Spinal cord (tissue), 9 donors: ENCODE measurements at regions not wholly inside any gene's neighbourhood (a gene's known extent, or its start where the extent isn't known, plus 50 kb on each side); places are given as distances from the start of the nearest gene placed in this dataset.

Experiments
- DNase-seq, 6 donors: peaks; one replicate each; pipeline versions ENCODE4 v3.0.0 to v3.0.0-alpha.2; 2013 to 2015; ENCODE audit warnings: low spot score in 6 of 6, low read depth in 4 of 6
- H3K27ac ChIP-seq: one replicate; pipeline ENCODE4 v1.5.1; 2013; ENCODE audit warnings: low read depth, low read length, control low read depth
- H3K27me3 ChIP-seq: one replicate; pipeline ENCODE4 v1.6.1; 2013; ENCODE audit warnings: low read length; ENCODE audit not compliant: control insufficient read depth, insufficient read depth
- H3K36me3 ChIP-seq: one replicate; pipeline ENCODE4 v1.6.1; 2013; ENCODE audit warnings: low read length; ENCODE audit not compliant: control insufficient read depth, insufficient read depth
- H3K4me1 ChIP-seq: one replicate; pipeline ENCODE4 v1.6.1; 2013; ENCODE audit warnings: low read length; ENCODE audit not compliant: control insufficient read depth, insufficient read depth
- H3K4me3 ChIP-seq: one replicate; pipeline ENCODE4 v1.5.1; 2013; ENCODE audit warnings: low read depth, low read length, control low read depth
- H3K9me3 ChIP-seq: one replicate; pipeline ENCODE4 v1.6.1; 2013; ENCODE audit warnings: low read length; ENCODE audit not compliant: control insufficient read depth, insufficient read depth
- WGBS: methylation state at CpG from one replicate; pipeline ENCODE4 v1.1.5; 2013; ENCODE audit warnings: missing lambda C conversion rate; ENCODE audit not compliant: insufficient coverage; 5-methylcytosine and 5-hydroxymethylcytosine counted together
- donor health status: healthy.

GRCh38 chr2:212930556-212931260 is 220.7 kb downstream of the IKZF2 start:
- H3K4me3 ChIP-seq, result no peak overlapping the region
- no peaks in the 10 kb centered on the region for H3K4me1 ChIP-seq
- H3K27ac ChIP-seq, result no peak overlapping the region
- no peaks in the 10 kb centered on the region for H3K36me3 ChIP-seq
- DNase-seq, result no peak
- no CpG with 5 or more reads among the region's 1 CpG for WGBS
- no peaks in the 10 kb centered on the region for H3K9me3 ChIP-seq
- H3K27me3 ChIP-seq, result no peaks in the 10 kb centered on the region

DNA sequence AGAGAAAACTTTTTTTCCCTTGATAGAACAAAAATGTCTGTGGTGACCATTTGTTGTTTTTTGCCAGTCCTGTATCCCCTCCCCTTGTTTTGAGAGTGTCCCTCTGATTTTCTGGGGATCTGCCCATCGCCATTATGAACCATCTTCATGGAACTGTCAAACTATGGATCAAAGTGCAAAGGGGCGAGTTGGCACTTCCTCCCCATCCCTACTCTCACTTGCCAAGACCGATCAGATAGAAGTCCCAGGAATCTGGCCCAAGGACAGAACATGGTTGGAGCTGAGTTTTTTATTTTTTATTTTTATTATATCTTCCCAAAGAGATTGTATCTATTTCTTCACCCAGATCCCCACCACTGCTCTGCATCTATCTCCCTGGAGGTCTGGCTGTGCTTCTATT is 221.4 kb downstream of the IKZF2 start:
- no peaks in the 10 kb centered on the region for H3K27me3 ChIP-seq
- no peak for DNase-seq
- no peaks in the 10 kb centered on the region for H3K36me3 ChIP-seq
- H3K27ac ChIP-seq, result no peak overlapping the region
- 100% methylated on average over 1 of the region's 3 CpGs for WGBS
- no peak overlapping the region for H3K4me3 ChIP-seq
- no peaks in the 10 kb centered on the region for H3K4me1 ChIP-seq
- no peaks in the 10 kb centered on the region for H3K9me3 ChIP-seq

- H3K27me3 ChIP-seq, result no peaks in the 10 kb centered on the region
- peaks cover 2% of the 10 kb centered on the region for H3K9me3 ChIP-seq
- no peak overlapping the region for H3K27ac ChIP-seq
- H3K4me3 ChIP-seq, result no peak overlapping the region
- no peaks in the 10 kb centered on the region for H3K4me1 ChIP-seq
- DNase-seq, result no peak
- H3K36me3 ChIP-seq, result no peaks in the 10 kb centered on the region
- WGBS, result 80% methylated on average over 1 of the region's 2 CpGs
Observed at GRCh38 chr2:212929116-212929515, 222.3 kb downstream of the IKZF2 start.

DNA sequence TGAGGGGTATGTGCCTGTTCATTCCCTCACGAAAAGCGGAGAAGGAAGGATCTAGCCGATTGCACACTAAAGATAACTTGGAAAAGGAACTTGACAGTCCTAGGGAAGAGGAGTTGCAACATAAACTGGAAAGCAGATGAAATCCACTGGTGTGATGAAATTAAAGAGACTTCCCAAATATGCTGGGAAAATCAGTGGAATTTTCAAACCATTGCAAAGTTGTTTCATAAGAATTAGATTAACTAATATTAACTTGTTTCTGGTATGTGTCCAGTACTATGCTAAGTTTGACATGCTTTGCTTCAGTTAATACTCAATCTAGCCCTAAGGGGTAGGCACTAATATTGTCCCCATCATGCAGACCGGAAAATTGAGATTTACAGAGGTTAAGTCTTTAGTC is 222.7 kb downstream of the IKZF2 start:
- Histone ChIP-seq H3K27me3 (no peaks in the 10 kb centered on the region), H3K4me1 (no peaks in the 10 kb centered on the region), H3K9me3 (peaks cover 2% of the 10 kb centered on the region), H3K36me3 (no peaks in the 10 kb centered on the region), H3K27ac (no peak overlapping the region), H3K4me3 (no peak overlapping the region)
- no peak for DNase-seq
- no CpG with 5 or more reads among the region's 4 CpGs for WGBS

- Histone ChIP-seq H3K9me3 (peaks cover 2% of the 10 kb centered on the region), H3K36me3 (no peaks in the 10 kb centered on the region), H3K27me3 (no peaks in the 10 kb centered on the region), H3K4me3 (no peak overlapping the region), H3K4me1 (no peaks in the 10 kb centered on the region), H3K27ac (no peak overlapping the region)
- no CpG with 5 or more reads among the region's 4 CpGs for whole genome bisulfite sequencing
- peak in 1 of 6 donors; percentile 54 for DNase-seq
Observed at GRCh38 chr2:212926940-212927339, 224.5 kb downstream of the IKZF2 start.

GRCh38 chr2:212923393-212923792 is 228.0 kb downstream of the IKZF2 start:
- no CpG with 5 or more reads among the region's 1 CpG for WGBS
- no peak for DNase-seq
- Histone ChIP-seq H3K27ac (no peak overlapping the region), H3K4me1 (no peaks in the 10 kb centered on the region), H3K9me3 (peaks cover 2% of the 10 kb centered on the region), H3K36me3 (no peaks in the 10 kb centered on the region), H3K4me3 (no peak overlapping the region), H3K27me3 (no peaks in the 10 kb centered on the region)

DNA sequence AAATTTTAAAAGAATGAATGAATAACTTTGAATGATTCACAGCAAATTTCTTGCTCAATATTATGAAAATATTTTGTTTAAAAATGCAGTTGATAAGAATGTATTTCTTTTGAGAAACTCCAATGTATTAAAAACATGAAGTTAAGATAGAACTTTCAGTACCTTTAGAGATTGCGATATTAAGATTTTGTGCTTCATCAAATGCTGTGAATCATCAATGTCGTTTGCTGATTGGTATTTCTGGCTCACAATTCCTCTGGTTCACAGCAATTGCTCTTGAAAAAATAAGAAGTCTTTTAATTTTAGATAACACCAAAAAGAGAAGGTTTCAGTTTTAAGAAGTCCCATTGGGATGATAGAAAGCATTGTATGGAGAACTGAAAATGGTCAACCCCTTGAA is 228.7 kb downstream of the IKZF2 start:
- no peak for DNase-seq
- no peaks in the 10 kb centered on the region for H3K36me3 ChIP-seq
- H3K4me3 ChIP-seq, result no peak overlapping the region
- H3K27ac ChIP-seq, result no peak overlapping the region
- no CpG with 5 or more reads among the region's 2 CpGs for WGBS
- H3K27me3 ChIP-seq, result no peaks in the 10 kb centered on the region
- H3K4me1 ChIP-seq, result no peaks in the 10 kb centered on the region
- H3K9me3 ChIP-seq, result peaks cover 2% of the 10 kb centered on the region

DNA sequence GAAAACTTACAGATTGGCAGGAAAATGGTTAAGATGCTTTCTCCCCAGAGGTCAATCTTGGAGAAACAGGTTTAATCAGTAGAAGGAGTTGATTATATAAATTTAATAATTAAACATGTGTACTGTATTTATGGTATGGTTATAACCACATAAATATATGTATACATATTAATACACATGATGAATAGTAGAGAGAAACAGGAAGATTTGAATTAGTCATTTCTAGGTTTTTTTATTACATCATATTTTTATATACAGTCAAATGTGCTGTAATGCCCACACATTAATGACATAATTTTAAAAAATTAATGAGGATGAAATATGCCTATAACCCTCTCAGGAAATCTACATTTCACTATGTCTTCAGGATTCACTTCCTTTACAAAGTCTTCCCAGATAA is 229.7 kb downstream of the IKZF2 start:
- Histone ChIP-seq H3K27ac (no peak overlapping the region), H3K4me1 (no peaks in the 10 kb centered on the region), H3K27me3 (no peaks in the 10 kb centered on the region), H3K9me3 (peaks cover 2% of the 10 kb centered on the region), H3K4me3 (no peak overlapping the region), H3K36me3 (no peaks in the 10 kb centered on the region)
- DNase-seq, result no peak

- Histone ChIP-seq H3K4me3 (no peak overlapping the region), H3K4me1 (no peaks in the 10 kb centered on the region), H3K27me3 (no peaks in the 10 kb centered on the region), H3K36me3 (no peaks in the 10 kb centered on the region), H3K9me3 (peaks cover 2% of the 10 kb centered on the region), H3K27ac (no peak overlapping the region)
- DNase-seq, result no peak
- 100% methylated on average over 1 of the region's 3 CpGs for WGBS
Observed at GRCh38 chr2:212921061-212921460, 230.4 kb downstream of the IKZF2 start.

GRCh38 chr2:212919238-212919637 is 232.2 kb downstream of the IKZF2 start:
- Histone ChIP-seq H3K36me3 (no peaks in the 10 kb centered on the region), H3K9me3 (no peaks in the 10 kb centered on the region), H3K4me1 (no peaks in the 10 kb centered on the region), H3K27ac (no peak overlapping the region), H3K27me3 (no peaks in the 10 kb centered on the region), H3K4me3 (no peak overlapping the region)
- DNase-seq, result no peak
- WGBS, result no CpG with 5 or more reads among the region's 2 CpGs
